Testis (tissue), 2 donors: ENCODE measurements at regions not wholly inside any gene's neighbourhood (a gene's known extent, or its start where the extent isn't known, plus 50 kb on each side); places are given as distances from the start of the nearest gene placed in this dataset.

ENCODE experiments used
- POLR2A ChIP-seq: fragments of 450-650 bp; IDR thresholded peaks from one replicate; pipeline ENCODE4 v1.6.1; 2017; ENCODE audit warnings: antibody characterized with exemption, mild to moderate bottlenecking, moderate library complexity
- TF ChIP-seq, protein P1 (sequence below), 3 experiments: fragments of 450-650 bp in 2 of 3; fragments of 200-600 bp in 1 of 3; sonication (generic) in 1 of 3; IDR thresholded peaks; one replicate each; pipeline ENCODE4 v1.5.1; 2016 to 2019; ENCODE audit warnings: antibody characterized with exemption in 3 of 3, mild to moderate bottlenecking in 2 of 3, moderate library complexity in 1 of 3

DNA sequence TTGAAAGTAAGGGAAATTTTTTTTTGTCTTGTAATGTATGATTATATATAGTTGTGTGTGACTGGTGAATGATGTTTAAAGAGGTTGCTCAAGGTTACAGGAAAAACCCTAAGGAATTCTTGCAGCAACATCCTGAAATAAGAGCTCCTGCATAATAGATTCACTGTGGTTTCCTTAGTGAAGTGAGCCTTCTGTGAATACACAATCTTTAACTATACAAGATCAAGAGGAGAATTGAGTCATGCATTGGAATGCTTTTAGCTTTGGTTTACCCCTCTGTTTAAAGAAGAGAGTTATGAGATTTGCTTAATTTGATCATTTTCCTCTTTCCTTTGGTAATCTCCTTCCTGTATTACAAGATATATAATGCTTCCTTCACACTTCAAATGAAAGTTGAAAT is 141.6 kb upstream of the EYA4 start:
- TF ChIP-seq, protein P1, sequence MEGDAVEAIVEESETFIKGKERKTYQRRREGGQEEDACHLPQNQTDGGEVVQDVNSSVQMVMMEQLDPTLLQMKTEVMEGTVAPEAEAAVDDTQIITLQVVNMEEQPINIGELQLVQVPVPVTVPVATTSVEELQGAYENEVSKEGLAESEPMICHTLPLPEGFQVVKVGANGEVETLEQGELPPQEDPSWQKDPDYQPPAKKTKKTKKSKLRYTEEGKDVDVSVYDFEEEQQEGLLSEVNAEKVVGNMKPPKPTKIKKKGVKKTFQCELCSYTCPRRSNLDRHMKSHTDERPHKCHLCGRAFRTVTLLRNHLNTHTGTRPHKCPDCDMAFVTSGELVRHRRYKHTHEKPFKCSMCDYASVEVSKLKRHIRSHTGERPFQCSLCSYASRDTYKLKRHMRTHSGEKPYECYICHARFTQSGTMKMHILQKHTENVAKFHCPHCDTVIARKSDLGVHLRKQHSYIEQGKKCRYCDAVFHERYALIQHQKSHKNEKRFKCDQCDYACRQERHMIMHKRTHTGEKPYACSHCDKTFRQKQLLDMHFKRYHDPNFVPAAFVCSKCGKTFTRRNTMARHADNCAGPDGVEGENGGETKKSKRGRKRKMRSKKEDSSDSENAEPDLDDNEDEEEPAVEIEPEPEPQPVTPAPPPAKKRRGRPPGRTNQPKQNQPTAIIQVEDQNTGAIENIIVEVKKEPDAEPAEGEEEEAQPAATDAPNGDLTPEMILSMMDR (IDR thresholded peaks at IDR 0.05), result no peak
- TF ChIP-seq POLR2A, result no peak
